A172 (cell line): ENCODE measurements at regions not wholly inside any gene's neighbourhood (a gene's known extent, or its start where the extent isn't known, plus 50 kb on each side); places are given as distances from the start of the nearest gene placed in this dataset.
A peak's percentile ranks its signal among the peaks of the same experiment; 100 is the strongest.

Source experiments
- DNase-seq: peaks from one replicate; pipeline ENCODE4 v3.0.0-alpha.2; 2015; ENCODE audit warnings: low spot score

DNA sequence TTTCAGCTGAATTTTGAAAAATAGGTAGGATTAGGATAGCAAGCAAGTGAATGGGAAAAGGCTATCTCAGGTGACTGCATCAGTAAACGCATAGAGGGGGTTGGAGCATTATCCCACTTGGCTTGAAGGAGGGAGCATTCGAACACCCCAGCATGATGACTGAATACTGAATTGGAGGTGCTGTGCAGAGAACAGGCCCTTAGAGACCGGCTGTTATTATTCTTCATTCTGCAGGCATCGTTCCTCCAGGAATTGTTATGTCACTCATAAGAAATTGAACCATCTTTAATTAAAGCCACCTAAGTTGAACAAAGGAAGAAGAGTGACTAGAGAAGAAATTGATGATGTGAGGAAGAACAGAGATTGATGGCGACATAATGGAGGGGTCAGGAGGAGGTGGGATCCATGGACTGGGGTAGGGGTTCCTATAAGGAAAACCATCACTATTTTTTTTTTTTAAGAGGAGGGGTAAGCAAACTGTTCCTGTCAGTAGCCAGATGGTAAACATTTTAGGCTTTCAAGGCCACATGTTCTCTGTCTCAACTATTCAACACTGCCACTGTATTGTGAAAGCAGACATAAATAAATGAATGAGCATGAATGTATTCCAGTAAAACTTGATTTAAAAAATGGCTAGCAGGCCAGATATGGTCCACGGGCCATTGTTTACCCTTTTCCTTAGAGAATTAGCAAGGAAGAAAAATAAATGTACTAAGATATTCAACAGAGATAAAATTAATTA is 264.7 kb upstream of the TAC1 start:
- DNase-seq, result no peak

DNA sequence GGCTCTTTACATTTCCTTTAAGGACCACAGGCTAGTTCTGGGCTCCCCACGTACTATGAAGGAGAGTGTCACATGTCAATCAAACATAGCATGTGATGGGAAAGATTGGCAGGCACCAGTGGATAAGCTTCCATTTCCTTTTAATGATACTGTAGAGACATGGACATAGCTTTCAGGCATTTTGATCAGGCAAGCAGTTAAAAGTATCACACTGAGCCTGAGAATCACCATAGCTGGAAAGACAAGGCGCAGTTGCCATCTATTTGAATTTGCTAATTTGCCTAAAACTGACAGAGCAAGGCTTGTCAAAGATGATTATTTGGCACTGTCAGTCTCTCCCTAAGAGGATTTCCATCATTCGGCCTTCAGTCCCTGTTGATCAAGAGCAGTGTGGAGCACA is 263.4 kb upstream of the TAC1 start:
- no peak for DNase-seq

DNA sequence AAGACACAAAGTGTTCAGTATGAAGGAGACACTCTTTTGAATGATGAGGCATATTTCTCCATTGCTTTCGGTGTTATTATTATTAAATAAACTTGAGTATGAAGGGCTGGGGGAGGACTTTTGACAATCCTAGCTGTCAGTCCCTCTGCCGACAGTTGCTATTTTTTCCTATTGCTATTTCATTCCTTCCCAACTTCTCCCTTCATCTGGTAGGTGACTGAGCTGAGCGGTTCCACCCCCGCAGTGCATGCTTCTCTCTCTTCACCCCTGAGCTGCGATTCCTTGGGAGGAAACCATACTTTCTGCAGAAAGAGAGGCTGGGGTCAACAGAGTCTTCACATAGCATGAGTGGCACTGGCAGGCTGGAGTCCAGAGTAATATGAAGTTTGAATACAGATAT is 261.2 kb upstream of the TAC1 start:
- DNase-seq, result no peak

DNA sequence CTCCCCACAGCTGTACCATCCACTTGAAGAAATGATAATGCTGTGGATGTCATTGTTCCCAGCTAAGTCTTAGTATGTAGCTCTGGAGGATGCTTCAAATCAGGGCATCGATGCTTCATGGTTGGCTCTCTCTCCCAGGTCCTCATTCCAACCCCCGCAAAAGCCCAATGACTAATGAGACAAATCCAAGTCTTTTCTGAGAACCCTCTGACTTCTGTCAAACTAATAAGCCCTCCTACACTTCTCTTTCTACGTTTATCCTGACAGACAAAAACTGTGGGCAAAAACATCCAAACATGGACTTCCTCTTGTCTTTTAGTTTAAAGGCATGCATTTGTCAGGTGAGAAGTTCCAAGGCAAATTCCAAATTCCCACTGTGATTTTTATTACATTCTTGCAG is 260.4 kb upstream of the TAC1 start:
- DNase-seq, result no peak

DNA sequence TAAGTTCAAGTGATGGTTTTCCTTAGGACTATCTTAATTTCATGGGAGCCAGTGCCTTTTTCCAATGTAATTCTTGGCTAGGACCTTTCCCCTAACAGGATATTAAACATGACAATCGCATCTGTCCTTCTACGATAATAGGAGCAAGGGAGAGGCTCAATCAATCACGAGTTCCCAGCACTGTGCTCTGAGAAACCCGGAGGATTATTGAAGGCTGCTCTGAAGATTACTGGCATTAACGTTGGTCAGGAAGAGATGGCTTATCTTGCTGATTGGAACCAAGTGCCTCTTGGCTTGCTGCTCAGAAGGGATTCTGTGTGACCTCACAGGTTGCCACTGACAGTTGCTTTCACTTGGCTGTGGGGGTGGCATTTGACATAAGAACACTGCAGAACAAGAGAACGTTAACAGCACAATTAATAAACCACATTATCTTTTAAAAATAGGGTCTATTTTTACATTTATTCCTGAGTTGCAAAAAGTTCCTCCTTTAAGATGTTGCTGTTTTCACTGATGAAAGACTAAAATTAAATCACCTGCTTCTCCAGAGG is 252.1 kb upstream of the TAC1 start:
- no peak for DNase-seq

DNA sequence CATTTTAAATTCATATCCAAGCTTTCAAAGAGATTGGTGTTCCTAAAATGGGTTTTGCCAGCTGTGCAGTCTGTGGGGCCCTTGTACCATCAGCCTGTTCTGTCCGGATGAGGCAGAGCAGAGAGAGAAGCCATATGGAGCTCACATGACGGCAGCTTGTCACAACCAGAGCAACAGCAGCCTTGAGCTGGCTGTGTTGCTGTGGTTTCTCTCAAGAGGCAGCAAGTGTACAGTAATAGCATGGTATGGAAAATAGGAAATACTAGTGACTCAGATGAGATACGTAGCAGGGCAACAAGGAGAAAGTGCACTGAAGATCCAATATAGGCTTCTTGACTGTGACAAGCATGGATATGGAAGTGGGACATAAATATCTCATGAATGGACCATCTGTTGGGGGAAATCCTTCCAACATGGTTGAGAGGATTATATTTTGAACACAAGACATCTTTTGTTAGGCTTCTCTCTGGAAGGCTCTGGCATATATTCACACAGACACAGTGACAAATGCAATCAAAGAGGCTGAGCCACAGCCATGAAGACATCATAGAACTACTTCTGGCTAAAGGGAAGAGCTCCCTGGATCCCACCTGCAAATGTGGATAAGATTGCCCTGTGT is 251.0 kb upstream of the TAC1 start:
- DNase-seq, result no peak

DNA sequence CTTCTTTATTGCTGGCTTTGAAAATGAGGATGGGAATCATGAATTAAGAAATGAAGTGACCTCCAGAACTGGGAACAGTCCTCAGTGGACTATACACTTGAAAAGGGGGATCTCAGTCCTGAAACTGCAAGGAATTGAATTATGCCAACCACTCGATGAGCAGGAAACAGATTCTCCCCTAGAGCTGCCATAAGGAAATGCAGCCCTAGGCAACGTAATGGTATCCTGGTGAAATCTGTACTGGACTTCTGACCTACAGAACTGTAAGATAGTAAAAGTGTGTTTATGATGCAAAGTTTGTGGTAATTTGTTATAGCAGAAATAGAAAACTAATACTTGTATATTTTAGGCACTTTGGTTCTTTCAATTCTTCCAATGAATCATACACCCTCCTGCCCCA is 236.4 kb upstream of the TAC1 start:
- no peak for DNase-seq

DNA sequence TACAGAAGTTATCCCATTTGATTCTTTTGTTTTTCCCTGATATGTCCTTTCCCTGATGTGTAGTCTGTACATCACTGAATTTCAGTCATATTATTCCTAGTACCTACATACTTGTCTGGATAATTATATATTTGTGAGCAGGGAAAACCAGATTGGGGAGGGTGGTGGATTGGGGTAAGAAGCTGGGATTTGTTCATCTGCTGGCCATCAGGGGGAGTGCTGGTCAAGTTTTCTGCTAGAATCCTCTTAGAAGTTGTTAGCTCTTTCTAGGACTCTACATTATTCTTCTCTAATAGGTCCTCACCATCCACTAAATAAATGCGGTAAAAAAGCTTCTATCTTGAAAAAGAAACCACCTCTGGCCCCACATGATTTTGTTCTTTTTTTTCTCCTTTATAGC is 232.7 kb upstream of the TAC1 start:
- DNase-seq, result peak; percentile 38

DNA sequence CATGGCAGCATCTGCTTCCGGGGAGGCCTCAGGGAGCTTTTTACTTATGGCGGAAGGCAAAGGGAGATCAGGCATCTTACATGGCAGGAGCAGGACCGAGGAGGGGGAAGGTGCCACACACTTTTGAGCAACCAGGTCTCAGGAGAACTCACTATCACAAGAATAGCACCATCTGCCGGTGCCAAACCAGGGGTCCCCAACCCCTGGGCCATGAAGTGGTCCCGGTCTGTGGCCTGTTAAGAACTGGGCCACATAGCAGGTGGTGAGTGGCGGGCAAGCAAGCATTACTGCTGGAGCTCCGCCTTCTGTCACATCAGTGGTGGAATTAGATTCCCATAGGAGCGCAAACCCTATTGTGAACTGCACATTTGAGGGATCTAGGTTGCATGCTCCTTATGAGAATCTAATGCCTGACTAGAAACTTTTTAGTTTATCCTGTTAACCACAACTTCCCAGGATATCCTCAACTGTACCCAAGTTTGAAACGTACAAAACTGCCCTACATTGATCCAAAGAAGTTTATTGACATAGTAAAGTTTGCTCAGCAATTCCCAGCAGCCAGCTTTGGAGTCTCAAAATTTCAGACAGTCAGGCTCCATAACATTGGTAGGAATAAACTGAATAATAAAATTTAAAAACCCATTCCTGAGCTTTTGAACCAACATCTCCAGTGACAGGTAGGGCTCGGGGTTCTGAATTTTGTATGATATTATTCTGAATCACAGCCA is 228.4 kb upstream of the TAC1 start:
- no peak for DNase-seq

DNA sequence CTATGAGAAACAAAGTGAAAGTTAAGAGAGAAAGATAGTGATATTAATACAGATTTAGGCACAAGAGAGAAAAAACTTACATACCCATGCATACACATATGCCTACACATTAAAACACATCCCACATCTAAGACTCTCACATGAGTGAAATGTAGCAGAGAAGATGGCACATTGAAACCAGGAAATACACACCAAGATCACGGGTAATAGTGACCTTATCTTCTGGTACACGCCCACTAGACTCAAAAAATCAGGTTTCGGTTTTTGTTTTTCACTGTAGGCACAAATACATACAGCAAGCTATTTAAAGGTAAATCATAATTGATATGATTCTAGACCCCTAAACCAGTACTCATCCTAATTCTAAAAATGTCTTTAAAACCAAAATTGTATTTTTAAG is 225.2 kb upstream of the TAC1 start:
- no peak for DNase-seq

DNA sequence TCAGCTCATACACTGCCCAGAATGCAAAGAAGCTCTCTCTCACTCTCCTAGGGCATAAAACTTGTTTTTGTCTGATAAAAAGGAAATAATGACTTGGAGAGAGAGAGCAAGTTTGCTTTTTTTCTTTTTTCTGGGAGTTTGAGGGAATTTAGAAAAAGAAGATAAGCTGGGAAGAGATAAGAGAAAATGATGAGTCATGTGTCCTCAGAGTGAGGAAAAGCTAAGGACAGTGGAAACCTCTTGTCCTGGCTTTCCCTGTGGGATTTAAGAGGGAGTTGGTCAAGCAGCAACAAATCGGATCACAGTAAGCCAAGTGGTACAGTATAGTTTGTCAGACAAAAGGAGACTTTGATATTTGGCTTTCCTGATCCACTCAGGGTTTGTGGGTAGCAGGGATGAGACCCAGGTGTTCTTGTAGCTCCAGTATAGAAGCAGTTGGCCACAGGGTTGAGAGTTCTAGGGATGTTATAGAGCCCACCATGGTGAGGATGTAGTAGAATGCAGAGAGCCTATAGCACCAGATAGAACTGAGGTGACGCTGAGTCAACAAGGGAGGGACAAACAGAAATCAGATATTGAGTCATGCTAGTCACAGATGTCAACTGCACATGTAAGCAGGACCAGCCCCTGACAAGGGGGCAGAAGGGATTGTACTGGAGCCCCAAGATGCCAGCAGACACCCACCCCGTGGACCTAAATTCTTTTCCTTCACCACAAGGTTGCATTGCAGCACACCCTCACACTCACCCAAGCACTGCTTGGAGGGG is 219.3 kb upstream of the TAC1 start:
- peak; percentile 6 for DNase-seq

DNA sequence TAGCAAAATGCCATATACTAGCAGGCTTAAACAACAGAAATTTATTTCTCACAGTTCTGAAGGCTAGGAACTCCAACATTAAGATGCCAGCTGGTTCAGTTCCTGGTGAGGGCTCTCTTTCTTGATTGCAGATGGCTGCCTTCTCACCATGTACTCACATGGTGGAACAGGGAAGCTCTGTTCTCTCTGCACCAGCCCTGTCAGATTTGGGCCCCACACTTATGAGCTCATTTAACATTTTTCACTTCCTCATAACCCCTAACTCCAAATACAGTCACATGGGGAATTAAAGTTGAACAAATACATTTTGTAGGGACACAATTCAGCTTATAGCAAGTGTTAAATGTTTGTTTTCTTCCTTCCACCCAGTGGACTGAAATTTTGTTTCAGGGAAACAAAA is 218.6 kb upstream of the TAC1 start:
- no peak for DNase-seq

DNA sequence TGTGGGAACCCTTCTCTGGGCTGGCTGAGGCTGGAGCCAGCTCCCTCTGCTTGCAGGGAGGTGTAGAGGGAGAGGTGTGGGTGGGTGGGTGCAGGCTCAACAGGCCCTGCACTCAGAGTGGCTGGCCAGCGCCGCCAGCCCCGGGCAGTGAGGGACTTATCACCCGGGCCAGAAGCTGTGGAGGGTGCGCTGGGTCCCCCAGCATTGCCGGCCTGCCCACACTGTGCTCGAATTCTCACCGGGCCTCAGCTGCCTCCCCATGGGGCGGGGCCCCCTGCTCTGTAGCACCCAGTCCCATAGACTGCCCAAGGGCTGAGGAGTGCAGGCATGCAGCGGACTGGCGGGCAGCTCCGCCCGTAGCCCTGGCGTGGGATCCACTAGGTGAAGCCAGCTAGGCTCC is 190.7 kb upstream of the TAC1 start:
- no peak for DNase-seq

DNA sequence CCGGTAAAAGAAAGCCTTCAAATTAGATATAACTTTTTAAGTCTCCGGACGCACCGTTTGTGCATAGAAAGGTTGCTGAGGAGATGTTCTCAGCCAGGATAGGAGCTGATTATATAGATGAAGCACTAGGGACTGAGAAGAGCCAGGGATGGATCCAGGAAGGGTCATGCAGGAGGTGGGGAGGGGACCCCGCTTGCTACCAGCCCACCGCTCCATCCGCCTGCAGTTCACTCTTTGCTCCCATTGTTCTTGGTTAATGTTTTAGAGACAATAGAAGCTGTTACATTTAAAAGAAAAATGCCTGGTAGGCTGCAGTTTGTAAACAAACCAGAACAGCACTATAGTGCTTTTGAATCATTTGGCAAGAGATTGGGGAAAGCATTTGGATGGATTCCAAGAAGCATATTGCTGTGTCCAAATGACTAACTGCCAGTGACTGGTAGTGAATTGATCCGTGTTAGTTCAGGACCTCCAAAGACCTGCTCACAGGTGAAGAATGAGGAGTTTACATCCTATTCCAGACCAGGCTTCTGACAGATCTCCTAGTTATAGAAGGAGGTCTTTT is 175.9 kb upstream of the TAC1 start:
- DNase-seq, result peak; percentile 35

DNA sequence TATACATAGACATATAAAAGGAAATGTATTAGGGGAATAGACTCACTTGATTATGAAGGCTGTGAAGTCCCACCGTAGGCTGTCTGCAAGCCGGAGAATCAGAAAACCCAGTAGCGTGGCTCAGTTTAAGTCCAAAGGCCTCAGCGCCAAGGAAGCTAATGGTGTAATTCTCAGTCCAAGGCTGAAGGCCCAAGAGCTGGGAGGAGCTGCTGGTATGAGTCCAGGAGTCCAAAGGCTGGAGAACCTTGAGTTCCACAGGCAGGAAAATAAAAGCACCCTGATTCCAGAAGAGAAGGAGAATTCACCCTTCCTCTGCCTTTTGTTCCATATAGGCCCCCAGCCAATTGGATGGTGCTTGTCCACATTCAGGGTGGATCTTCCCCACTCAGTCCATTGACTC is 166.2 kb upstream of the TAC1 start:
- no peak for DNase-seq

DNA sequence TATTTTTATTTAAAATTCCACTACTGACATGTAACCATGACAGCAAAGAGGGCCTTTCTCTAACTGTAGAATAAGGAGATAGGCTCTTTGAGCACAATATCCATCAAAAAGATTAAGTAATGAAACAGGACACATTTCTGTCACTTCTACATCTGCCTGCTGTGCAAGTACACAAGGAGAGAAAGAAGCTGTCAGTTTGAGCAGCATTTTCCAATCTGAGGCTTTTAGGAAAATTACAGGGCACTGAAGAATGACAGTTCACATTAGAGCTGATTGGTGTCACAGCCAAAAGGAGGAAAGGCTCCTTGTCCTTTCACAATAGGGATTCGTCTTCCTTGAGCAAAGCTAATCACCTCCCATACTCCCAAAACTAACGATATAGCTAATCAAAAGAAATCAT is 158.8 kb upstream of the TAC1 start:
- no peak for DNase-seq

DNA sequence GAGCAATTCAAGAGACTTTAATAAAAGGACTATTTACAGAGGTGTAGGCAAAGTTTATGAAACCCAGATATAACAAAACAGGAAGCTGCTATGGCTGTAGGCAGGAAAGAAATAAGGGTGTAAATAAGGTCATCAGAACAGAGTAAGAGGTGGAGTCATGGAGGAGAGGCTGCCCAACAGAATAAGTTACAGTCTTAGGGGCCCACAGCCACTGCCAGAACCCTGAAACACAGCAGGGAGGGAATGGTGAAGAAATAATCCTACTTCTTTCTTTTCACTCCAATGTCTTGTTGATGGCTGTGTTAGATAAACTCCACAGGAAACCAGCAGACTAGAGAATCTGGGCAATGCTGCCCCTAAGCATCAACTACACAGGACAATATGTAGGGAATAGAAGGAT is 155.8 kb upstream of the TAC1 start:
- no peak for DNase-seq

DNA sequence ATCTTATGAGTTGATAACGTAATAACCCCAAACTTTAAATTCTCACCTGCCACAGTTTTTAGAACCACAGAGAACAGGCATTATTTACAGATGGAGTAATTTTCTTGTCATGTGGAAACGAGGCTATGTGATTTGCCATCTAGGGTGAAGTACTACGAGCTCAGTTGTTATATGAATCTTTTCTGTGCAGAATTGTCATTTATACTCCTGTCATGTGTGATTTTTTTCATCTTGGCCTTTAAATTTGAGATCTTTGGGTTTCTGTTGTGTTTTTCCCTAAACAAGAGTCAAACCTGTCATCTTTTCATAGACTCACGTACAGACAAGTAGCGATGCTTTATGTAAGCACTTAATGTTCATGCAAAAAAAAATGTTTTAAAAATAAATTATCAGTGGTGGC is 153.7 kb upstream of the TAC1 start:
- DNase-seq, result no peak

DNA sequence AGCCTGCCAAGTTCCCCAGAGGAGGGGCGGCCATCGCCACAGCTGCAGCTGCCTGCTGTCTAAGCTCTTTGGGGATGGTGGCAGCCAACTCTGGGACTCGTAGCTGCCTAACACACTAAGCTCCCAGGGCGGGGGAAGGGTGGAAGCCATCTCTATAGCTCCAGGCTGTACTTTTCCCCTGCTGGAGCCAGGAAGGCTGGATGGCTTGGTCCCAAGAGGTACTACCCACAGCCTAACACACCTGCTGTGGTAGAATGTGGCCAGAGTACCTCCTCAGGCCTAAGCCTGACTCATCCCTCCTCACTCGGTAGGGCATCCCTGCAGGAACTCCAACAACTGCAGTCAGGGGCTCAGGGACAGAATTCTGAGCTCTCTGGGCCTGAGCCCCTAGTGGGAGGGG is 151.7 kb upstream of the TAC1 start:
- no peak for DNase-seq

DNA sequence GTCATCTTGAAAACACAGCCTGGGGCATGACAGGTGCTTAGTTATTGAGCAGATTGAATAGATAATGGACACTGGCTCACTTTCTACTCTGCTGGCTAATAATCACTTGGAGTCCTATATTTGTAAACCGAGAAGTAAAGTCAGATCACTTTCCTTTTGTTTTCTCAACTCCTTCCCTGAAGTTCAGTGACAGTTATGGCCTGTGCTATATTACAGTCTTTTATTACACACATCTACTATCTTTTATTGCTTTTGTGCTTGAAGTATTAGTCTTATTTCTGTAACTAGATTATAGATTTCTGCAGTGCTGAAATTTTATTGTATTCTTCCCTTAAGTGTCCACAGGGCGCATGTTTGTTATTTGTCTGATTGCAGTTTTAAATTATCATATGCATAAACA is 136.4 kb upstream of the TAC1 start:
- DNase-seq, result no peak

DNA sequence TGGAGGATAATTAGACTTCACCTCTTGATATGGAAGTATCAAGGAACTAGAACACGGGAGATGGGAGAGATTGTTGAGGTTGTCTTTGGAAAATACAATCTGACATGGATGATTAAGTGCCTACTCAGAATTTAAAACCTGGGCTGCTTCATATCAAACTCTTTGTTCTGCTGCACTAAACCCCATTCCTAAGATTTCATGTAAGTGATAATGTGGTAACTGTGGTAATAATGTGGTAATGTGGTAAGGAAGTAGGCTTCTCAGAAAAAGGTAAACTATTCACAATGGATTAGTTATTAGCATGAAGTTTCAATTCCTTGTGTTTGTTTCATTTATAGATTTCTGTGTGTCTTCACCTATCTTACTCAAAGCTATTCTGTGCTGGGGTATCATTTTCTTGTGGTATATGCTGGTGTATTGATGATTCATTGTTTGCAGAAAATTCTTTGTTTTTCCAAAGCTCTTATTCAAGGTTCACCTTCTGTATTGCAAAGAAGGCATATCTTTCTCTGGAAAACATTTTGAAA is 129.9 kb upstream of the TAC1 start:
- DNase-seq, result no peak

DNA sequence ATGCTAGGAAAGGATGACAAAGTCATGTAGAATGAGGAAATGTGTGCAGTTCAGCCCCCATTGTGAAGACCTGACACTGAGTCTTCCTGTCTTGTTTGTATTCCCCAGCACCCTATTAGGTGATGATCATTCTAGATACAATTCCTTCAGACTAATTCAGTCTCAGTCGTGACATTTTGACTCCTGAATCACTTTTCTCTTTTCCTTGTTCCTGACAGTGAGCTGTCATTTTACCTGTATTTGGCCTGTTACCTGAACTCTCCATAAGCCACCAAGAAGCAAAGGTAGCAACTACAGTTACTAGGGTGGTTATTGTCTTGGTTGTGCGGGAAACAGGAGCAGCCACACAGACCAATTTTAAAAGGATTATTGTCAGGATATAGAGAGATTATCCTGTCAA is 111.4 kb upstream of the TAC1 start:
- DNase-seq, result no peak
